ENCODE measurements at regions not wholly inside any gene's neighbourhood (a gene's known extent, or its start where the extent isn't known, plus 50 kb on each side); places are given as distances from the start of the nearest gene placed in this dataset.

DNA sequence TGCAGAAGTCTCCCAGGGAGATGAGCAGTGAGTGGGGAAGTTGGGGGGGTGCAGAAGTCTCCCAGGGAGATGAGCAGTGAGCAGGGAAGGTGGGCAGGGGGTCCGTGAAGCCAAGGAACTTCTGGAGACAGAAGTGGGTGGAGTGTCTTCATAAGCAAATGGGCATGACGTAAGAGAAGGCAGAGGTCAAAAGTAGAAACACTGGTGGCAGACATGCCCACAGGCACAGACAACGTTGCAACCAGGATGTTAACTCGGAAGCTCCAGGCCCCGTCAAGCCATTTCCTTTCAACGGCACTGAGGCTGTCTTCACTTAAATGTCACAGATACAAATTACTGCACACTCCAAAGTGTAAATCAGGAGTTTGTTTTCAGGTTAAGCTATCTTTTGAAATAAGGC lies 186.1 kb downstream of the SHANK2 start:
- TF ChIP-seq, protein P1, sequence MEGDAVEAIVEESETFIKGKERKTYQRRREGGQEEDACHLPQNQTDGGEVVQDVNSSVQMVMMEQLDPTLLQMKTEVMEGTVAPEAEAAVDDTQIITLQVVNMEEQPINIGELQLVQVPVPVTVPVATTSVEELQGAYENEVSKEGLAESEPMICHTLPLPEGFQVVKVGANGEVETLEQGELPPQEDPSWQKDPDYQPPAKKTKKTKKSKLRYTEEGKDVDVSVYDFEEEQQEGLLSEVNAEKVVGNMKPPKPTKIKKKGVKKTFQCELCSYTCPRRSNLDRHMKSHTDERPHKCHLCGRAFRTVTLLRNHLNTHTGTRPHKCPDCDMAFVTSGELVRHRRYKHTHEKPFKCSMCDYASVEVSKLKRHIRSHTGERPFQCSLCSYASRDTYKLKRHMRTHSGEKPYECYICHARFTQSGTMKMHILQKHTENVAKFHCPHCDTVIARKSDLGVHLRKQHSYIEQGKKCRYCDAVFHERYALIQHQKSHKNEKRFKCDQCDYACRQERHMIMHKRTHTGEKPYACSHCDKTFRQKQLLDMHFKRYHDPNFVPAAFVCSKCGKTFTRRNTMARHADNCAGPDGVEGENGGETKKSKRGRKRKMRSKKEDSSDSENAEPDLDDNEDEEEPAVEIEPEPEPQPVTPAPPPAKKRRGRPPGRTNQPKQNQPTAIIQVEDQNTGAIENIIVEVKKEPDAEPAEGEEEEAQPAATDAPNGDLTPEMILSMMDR (IDR thresholded peaks at IDR 0.05; ENCODE audit: control extremely low read depth, extremely low read depth, low read depth, missing control alignments) = no peak
- ChIA-PET POLR2A (no interaction called here), CTCF (no interaction called here)
- DNase-seq (ENCODE audit: extremely low spot score) = no peak

DNA sequence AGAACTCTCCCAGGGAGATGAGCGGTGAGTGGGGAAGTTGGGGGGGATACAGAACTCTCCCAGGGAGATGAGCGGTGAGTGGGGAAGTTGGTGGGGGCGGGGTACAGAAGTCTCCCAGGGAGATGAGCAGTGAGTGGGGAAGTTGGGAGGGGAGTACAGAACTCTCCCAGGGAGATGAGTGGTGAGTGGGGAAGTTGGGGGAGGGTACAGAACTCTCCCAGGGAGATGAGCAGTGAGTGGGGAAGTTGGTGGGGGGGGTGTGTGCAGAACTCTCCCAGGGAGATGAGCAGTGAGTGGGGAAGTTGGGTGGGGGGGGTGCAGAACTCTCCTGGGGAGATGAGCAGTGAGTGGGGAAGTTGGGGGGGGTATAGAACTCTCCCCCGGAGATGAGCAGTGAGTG lies 186.5 kb downstream of the SHANK2 start:
- DNase-seq (ENCODE audit: extremely low spot score) = no peak
- TF ChIP-seq, protein P1 (IDR thresholded peaks at IDR 0.05; ENCODE audit: control extremely low read depth, extremely low read depth, low read depth, missing control alignments) = no peak
- CTCF ChIA-PET = no interaction called here
- POLR2A ChIA-PET = no interaction called here

DNA sequence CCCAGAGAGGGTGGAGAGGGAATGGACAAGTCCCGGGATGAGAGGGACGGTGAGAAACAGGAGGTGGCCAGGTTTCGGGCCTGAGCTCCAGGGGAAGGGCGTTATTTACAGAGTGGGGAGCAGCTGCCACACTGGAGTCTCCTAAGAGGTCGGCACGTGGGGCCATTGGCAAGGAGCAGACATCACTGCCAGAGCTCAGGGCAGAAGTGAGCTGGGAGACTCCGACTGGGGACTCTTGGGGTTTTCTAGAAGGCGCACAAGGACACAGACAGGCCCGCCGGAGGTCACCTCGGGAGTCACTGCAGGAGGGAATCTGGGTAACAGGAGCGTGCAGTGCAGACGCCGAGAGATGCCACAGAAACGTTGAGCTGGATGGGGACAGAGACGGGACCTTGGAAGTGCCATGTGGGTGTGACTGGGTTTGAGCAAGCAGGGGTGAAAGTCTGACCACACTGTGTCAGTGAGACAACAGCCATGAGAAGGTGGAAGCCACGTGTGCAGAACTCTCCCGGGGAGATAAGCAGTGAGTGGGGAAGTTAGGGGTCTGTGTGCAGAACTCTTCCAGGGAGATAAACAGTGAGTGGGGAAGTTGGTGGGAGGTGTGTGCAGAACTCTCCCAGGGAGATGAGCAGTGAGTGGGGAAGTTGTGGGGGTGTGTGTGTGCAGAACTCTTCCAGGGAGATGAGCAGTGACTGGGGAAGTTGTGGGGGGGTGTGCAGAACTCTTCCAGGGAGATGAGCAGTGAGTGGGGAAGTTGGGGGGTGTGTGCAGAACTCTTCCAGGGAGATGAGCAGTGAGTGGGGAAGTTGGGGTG lies 187.5 kb downstream of the SHANK2 start:
- TF ChIP-seq, protein P1 (IDR thresholded peaks at IDR 0.05; ENCODE audit: control extremely low read depth, extremely low read depth, low read depth, missing control alignments) = no peak
- no peak for DNase-seq (ENCODE audit: extremely low spot score)
- ChIA-PET POLR2A (no interaction called here), CTCF (no interaction called here)

DNA sequence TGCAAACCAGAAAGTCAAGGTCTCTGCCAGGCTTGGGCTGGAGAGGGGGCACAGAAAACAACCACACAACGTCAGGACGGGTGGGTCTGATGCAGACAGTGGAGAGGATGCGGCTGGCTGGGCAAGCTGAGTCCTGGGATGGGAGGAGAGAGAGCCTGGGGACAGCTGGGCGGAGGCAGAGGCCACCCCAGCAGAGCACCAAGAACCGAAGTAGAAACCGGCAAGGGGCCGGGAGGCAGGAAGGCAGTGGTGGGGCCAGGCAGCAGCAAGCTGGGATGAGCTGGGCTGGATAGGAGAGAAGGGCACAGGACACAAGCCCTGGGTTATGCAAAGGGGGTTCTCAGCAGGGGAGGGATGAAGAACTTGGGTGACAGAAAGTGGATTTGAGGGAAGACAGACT lies 188.2 kb downstream of the SHANK2 start:
- POLR2A ChIA-PET = no interaction called here
- TF ChIP-seq, protein P1 (IDR thresholded peaks at IDR 0.05; ENCODE audit: control extremely low read depth, extremely low read depth, low read depth, missing control alignments) = no peak
- DNase-seq (ENCODE audit: extremely low spot score) = no peak
- CTCF ChIA-PET = no interaction called here

DNA sequence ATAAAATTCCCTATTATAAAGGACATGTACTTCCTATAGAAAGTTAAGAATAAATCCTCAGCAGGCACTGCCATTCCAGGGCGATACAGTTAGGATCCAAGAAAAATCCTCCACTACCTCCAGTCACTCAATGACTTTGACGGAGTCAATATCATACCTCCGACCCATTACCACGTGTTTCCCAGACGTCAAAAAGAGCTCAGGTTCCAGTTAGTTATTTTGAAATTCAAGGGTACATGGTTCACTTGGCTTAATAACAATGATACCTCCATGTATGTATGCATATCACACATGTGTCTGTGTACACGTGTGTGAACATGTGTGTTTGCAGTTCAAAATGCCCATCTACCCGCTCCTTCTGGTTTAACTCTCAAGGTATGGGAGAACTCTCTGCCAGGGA lies 189.2 kb downstream of the SHANK2 start:
- TF ChIP-seq, protein P1 (IDR thresholded peaks at IDR 0.05; ENCODE audit: control extremely low read depth, extremely low read depth, low read depth, missing control alignments) = no peak
- DNase-seq (ENCODE audit: extremely low spot score) = no peak
- POLR2A ChIA-PET = no interaction called here
- CTCF ChIA-PET = no interaction called here

DNA sequence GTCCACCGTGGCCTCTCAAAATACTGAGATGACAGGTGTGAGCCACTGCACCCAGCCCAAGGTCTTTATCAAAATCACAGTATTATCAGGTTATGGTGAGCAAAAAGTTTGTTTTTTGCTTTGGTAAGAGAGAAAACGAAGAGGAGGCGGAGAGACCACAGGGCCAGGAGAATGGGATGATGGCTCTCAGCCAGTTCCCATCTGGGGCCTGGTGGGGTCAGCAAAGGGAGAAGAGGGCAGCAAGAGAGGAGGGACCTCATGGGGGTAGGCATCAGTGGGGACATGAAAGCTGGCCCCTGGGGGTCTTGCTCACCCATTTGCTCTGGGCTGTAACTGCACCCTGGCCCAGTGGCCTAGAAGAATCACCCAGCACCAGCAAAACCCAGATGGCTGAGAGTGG lies 190.2 kb downstream of the SHANK2 start:
- TF ChIP-seq, protein P1 (IDR thresholded peaks at IDR 0.05; ENCODE audit: control extremely low read depth, extremely low read depth, low read depth, missing control alignments) = no peak
- ChIA-PET POLR2A (no interaction called here), CTCF (no interaction called here)
- DNase-seq (ENCODE audit: extremely low spot score) = no peak

Data from GM10248 (cell line).